ENCODE measurements at regions not wholly inside any gene's neighbourhood (a gene's known extent, or its start where the extent isn't known, plus 50 kb on each side); places are given as distances from the start of the nearest gene placed in this dataset.

DNA sequence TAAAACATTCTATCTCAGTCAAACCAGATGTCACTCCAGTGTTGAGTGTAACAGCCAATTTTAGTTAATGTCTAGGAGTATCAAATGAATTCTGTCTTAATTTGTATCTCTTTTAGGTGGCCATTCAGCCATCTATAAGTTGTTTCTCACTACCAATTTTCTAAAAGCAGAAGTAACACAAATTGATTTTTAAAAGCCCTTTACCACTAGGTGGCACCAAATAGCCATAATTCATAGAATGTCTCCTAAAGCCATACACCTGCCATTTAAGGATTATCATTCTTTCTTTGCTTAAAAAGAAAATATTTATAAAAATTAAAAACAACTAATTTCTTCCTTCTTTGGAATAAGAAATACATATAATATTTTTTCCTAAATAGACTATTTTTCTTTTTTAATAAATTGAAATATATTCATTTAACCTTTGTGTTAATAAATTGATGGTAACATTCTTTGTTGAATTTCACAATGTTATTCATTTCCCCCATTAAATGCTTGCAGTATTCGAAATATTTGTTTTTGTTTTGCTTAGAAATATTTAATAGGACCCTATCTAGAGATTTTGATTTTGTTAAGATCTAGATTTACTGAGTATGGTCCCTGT is 107.8 kb upstream of the PPP1R3A start:
- H3K27me3 ChIP-seq (ENCODE audit: control insufficient read depth in 3 of 3, insufficient read depth in 3 of 3, low read length in 2 of 3) = no peaks in the 10 kb centered on the region
- peak in 2 of 3 donors; percentile 78 to 82 for DNase-seq
- H3K9ac ChIP-seq (ENCODE audit: insufficient read depth in 1 of 2, low read length in 2 of 2) = no peak overlapping the region
- H3K9me3 ChIP-seq (ENCODE audit: control insufficient read depth in 4 of 4, insufficient read depth in 3 of 4, low read length in 3 of 4) = no peaks in the 10 kb centered on the region
- no peaks in the 10 kb centered on the region for H3K36me3 ChIP-seq (ENCODE audit: control insufficient read depth in 4 of 4, insufficient read depth in 4 of 4, low read length in 4 of 4)
- no peaks in the 10 kb centered on the region for H3K4me1 ChIP-seq (ENCODE audit: control insufficient read depth in 5 of 5, insufficient read depth in 5 of 5, low read length in 5 of 5)
- TF ChIP-seq, protein P1, sequence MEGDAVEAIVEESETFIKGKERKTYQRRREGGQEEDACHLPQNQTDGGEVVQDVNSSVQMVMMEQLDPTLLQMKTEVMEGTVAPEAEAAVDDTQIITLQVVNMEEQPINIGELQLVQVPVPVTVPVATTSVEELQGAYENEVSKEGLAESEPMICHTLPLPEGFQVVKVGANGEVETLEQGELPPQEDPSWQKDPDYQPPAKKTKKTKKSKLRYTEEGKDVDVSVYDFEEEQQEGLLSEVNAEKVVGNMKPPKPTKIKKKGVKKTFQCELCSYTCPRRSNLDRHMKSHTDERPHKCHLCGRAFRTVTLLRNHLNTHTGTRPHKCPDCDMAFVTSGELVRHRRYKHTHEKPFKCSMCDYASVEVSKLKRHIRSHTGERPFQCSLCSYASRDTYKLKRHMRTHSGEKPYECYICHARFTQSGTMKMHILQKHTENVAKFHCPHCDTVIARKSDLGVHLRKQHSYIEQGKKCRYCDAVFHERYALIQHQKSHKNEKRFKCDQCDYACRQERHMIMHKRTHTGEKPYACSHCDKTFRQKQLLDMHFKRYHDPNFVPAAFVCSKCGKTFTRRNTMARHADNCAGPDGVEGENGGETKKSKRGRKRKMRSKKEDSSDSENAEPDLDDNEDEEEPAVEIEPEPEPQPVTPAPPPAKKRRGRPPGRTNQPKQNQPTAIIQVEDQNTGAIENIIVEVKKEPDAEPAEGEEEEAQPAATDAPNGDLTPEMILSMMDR (IDR thresholded peaks at IDR 0.05; ENCODE audit: control extremely low read depth, extremely low read depth) = peak; percentile 57
- no peak overlapping the region for H3K27ac ChIP-seq (ENCODE audit: low read depth in 1 of 2, low read length in 1 of 2)
- 1 to 5% methylated on average over 1 of the region's 1 CpG for WGBS, 2 donors
- no peak overlapping the region for H3K4me3 ChIP-seq
- ATAC-seq (ENCODE audit: insufficient read depth, low FRiP score) = no peak

DNA sequence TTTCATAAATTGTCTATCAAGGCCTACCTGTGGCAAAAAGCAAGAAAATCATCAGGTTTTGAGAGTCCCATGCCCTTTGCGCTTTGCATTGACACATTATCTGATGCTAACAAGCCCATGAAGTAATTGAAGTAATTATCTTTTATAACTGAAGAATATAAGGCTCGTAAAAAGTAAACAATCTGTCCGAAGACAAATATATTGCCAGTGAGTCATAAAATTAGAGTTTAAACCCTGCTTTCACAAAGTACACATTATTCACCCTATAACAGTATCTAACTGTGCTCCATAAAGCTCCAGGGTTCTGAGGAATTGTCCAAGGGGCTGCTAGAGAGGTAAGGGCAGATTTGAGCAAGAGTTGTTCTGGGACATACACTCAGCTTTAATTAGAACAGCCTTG is 102.3 kb upstream of the PPP1R3A start:
- Histone ChIP-seq H3K4me3 (no peak overlapping the region), H3K27me3 (ENCODE audit: control insufficient read depth in 3 of 3, insufficient read depth in 3 of 3, low read length in 2 of 3) (no peaks in the 10 kb centered on the region), H3K27ac (ENCODE audit: low read depth in 1 of 2, low read length in 1 of 2) (no peak overlapping the region), H3K9ac (ENCODE audit: insufficient read depth in 1 of 2, low read length in 2 of 2) (no peak overlapping the region), H3K36me3 (ENCODE audit: control insufficient read depth in 4 of 4, insufficient read depth in 4 of 4, low read length in 4 of 4) (no peaks in the 10 kb centered on the region), H3K9me3 (ENCODE audit: control insufficient read depth in 4 of 4, insufficient read depth in 3 of 4, low read length in 3 of 4) (no peaks in the 10 kb centered on the region), H3K4me1 (ENCODE audit: control insufficient read depth in 5 of 5, insufficient read depth in 5 of 5, low read length in 5 of 5) (no peaks in the 10 kb centered on the region)
- DNase-seq (no peak), ATAC-seq (ENCODE audit: insufficient read depth, low FRiP score) (no peak)
- 75 to 88% methylated on average over 3 of the region's 3 CpGs for WGBS, 2 donors
- TF ChIP-seq, protein P1 (IDR thresholded peaks at IDR 0.05; ENCODE audit: control extremely low read depth, extremely low read depth) = no peak

DNA sequence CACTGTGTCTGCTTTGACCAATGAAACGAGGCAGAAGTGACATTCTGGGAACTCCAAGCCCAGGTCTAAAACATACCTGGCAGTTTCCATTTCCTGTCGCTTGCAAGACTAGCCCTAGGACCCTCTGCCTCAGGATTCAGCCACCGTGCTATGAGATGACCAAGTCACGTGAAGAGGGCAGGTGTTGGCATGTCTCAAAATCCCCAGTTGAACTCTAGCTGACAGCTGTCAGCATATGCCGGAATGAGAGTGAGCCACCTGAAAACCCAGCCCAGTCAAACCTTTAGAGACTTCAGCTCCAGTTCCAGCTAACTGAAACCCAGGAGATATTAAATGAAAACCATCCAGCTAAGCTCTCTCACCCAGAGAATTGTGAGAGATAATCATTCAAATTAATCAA is 89.9 kb upstream of the PPP1R3A start:
- H3K27me3 ChIP-seq (ENCODE audit: control insufficient read depth in 3 of 3, insufficient read depth in 3 of 3, low read length in 2 of 3) = no peaks in the 10 kb centered on the region
- H3K4me3 ChIP-seq = no peak overlapping the region
- no peak overlapping the region for H3K9ac ChIP-seq (ENCODE audit: insufficient read depth in 1 of 2, low read length in 2 of 2)
- no peak for ATAC-seq (ENCODE audit: insufficient read depth, low FRiP score)
- no peaks in the 10 kb centered on the region for H3K4me1 ChIP-seq (ENCODE audit: control insufficient read depth in 5 of 5, insufficient read depth in 5 of 5, low read length in 5 of 5)
- 87 to 89% methylated on average over 5 of the region's 5 CpGs for WGBS, 2 donors
- H3K27ac ChIP-seq (ENCODE audit: low read depth in 1 of 2, low read length in 1 of 2) = no peak overlapping the region
- no peaks in the 10 kb centered on the region for H3K9me3 ChIP-seq (ENCODE audit: control insufficient read depth in 4 of 4, insufficient read depth in 3 of 4, low read length in 3 of 4)
- no peaks in the 10 kb centered on the region for H3K36me3 ChIP-seq (ENCODE audit: control insufficient read depth in 4 of 4, insufficient read depth in 4 of 4, low read length in 4 of 4)
- DNase-seq = no peak
- TF ChIP-seq, protein P1 (IDR thresholded peaks at IDR 0.05; ENCODE audit: control extremely low read depth, extremely low read depth) = no peak

DNA sequence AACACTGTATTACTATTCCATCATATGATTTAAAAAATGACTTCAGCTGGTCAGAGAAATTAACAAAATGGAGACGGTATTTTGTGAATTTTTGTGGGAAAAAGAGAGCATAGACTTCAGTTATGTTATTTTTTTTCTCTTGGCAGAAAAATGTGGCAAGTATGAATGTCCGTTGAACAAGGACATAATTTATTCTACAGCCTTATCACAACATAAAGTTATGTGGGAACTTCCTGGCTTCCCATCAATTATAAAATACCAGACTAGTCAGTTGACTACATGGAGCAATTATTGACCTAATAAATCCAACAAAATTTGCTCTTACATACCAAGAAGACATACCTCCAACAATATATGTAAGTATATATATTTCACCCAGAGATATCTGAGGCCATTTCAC is 88.6 kb upstream of the PPP1R3A start:
- 20 to 30% methylated on average over 2 of the region's 2 CpGs for WGBS, 2 donors
- no peak overlapping the region for H3K27ac ChIP-seq (ENCODE audit: low read depth in 1 of 2, low read length in 1 of 2)
- no peak for DNase-seq

More for the DNA sequence above, 88.6 kb upstream of the PPP1R3A start:
- Histone ChIP-seq H3K36me3 (ENCODE audit: control insufficient read depth in 4 of 4, insufficient read depth in 4 of 4, low read length in 4 of 4) (no peaks in the 10 kb centered on the region), H3K27me3 (ENCODE audit: control insufficient read depth in 3 of 3, insufficient read depth in 3 of 3, low read length in 2 of 3) (no peaks in the 10 kb centered on the region), H3K4me1 (ENCODE audit: control insufficient read depth in 5 of 5, insufficient read depth in 5 of 5, low read length in 5 of 5) (no peaks in the 10 kb centered on the region), H3K9ac (ENCODE audit: insufficient read depth in 1 of 2, low read length in 2 of 2) (no peak overlapping the region), H3K4me3 (no peak overlapping the region), H3K9me3 (ENCODE audit: control insufficient read depth in 4 of 4, insufficient read depth in 3 of 4, low read length in 3 of 4) (no peaks in the 10 kb centered on the region)
- TF ChIP-seq, protein P1 (IDR thresholded peaks at IDR 0.05; ENCODE audit: control extremely low read depth, extremely low read depth) = no peak
- ATAC-seq (ENCODE audit: insufficient read depth, low FRiP score) = no peak

Measured in lung (tissue), 11 donors.